NCI-H2227 treated with DMSO at 0.1 percent for 48 hours (cell line): ENCODE measurements at regions not wholly inside any gene's neighbourhood (a gene's known extent, or its start where the extent isn't known, plus 50 kb on each side); places are given as distances from the start of the nearest gene placed in this dataset.

Experiments
- DNase-seq: peaks from one replicate; lab custom pipeline; 2025; lab: John Stamatoyannopoulos, UW

DNA sequence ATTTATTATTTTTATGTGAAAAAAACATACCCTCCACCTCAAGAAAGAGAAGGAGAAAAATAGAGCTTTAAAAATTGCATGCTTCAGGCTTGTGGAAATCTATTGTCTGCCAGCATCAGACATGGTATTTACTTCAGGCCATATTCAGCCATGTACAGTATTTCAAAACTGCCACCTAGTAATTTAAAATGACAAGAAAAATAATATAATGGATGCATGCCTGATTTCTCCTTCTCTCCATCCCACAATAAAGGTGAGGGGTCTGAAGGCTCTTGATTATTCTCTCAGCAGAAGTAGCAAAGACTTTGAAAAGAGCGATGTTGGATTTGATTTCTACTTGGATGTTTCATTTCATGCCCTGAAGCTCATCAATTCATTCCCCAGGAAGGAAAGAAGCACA is 250.7 kb downstream of the TBC1D4 start:
- peak; percentile 63 for DNase-seq

- no peak for DNase-seq
Observed at GRCh38 chr13:75226733-75227435, 255.1 kb downstream of the TBC1D4 start.

DNA sequence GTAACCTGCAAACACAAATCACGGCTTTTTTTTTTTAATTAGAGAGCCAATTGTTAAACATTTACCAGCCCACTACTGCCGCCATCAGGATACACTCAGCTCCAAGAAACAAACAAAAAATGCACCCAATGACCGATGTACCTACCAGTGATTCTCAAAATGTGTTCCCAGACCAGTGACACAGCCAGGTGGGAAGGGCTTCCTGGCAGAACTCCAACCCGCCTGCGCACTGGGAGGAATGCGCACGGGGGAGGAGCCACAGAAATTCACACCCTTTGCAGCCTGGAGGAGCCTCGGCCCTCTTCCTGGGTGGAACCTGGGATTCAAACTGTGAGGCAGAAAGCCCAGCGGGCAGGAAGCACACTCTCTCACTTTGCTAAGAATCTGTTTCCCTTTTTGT is 255.9 kb downstream of the TBC1D4 start:
- DNase-seq: no peak

DNA sequence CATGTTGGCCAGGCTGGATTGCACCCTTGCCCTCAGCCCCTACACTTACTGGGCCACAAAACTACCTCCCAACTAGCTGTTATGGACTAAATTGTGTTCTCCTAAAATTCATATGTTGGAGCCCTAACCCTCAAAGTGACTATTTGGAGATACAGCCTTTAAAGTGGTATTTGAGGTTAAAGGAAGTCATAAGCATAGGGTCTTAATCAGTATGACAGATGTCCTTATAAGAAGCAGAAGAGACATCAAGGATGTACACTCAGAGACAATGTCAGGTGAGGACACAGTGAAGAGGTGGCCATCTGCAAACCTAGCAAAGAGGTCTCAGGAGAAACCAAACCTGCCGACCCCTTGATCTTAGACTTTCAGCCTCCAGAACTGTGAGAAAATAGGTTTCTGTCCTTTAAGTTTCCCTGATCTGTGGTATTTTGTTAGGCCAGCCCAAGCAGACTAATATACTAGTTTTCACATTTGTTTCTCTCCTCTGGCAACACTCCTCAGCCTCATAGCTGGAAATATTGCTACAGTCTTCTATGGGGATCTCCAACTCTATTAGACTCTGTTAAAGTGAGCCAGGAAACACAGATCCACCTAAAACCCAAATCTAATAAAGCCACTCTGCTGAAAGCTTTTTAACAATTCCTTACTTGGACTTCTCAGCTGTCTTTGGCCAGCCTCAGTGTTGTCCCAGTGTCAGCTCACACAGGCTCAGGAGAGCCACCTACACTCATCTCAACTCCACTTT is 256.5 kb downstream of the TBC1D4 start:
- DNase-seq: no peak

- DNase-seq: no peak
Observed at GRCh38 chr13:75224053-75224742, 257.8 kb downstream of the TBC1D4 start.

- DNase-seq: no peak
Observed at GRCh38 chr13:75222031-75222430, 259.9 kb downstream of the TBC1D4 start.

DNA sequence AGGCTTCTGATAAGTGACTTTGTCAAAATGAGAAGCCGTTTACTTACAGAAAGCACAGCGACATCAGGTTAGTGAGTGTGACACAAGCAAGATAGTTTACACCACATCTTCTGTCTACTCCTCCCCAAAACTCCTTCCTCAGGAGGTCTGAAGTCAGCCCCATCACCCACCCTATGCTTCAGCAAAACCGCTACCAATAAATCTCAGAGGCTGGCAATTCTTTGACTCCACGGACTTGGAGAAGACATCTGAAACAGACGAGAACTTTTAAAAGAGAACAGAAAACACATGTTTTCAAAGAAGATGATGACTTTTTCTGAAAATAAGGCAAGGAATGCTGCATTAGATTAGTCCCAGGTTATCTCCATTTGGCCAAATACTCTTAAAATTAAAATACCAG is 261.1 kb downstream of the TBC1D4 start:
- DNase-seq: no peak

- DNase-seq: no peak
Observed at GRCh38 chr13:75220238-75220542, 261.8 kb downstream of the TBC1D4 start.

GRCh38 chr13:75219479-75220237 is 262.3 kb downstream of the TBC1D4 start:
- peak; percentile 86 for DNase-seq

- DNase-seq: peak; percentile 57
Observed at GRCh38 chr13:75217949-75218348, 264.0 kb downstream of the TBC1D4 start.

GRCh38 chr13:75216038-75216437 is 265.9 kb downstream of the TBC1D4 start:
- DNase-seq: peak; percentile 8

DNA sequence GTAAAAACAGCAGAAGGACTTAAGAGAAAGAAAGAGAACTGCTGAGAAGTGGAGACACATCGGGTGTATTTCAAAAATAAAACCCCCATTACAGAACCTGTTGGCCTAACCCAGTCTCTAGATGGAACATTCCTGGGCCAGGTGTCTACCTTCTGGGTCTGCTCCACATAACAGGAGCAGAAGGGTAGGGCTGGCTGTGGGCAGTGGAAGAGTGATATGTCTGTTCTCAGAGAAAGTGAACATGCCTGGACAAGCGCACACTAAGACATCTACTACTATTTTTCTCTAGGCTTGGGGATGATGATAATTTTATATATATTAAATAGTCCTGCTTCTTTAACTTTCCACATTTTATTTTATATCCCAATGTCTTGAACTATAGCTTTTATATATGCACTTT is 267.1 kb downstream of the TBC1D4 start:
- no peak for DNase-seq

DNA sequence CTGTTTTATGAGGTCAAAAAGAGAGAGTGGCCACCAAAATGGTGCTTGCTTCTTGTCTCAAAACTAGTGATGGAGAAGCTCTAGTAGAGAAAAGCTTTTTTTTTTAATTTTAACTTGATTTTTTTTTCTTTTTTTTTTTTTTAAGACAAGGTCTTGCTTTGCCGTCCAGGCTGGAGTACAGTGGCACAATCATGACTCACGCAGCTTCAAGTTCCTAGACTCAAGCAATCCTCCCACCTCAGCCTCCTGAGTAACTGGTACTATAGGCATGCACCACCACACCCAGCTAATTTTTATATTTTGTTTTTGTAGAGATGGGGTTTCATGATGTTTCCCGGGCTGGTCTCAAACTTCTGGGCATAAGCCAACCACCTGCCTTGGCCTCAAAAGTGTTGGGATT is 279.0 kb downstream of the TBC1D4 start:
- DNase-seq: no peak

DNA sequence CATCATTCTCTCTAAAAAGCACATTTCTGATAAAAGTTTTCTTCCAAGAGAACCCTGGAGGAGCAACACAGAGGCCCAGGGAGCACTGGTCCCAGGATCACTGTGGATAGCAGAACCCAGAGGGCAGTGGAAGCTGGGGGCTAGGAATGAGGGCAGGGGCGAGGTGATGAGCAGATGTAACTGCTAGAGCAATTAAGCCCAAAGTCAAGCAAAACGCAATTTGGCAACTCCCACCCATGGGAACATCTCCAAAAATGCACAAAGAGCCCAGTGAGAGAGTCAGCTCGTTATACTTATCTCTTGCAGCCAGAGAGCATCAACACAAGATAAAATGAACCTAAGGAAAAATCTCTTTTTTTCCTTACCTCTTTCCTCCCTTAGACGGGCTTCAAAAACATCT is 284.2 kb downstream of the TBC1D4 start:
- no peak for DNase-seq

DNA sequence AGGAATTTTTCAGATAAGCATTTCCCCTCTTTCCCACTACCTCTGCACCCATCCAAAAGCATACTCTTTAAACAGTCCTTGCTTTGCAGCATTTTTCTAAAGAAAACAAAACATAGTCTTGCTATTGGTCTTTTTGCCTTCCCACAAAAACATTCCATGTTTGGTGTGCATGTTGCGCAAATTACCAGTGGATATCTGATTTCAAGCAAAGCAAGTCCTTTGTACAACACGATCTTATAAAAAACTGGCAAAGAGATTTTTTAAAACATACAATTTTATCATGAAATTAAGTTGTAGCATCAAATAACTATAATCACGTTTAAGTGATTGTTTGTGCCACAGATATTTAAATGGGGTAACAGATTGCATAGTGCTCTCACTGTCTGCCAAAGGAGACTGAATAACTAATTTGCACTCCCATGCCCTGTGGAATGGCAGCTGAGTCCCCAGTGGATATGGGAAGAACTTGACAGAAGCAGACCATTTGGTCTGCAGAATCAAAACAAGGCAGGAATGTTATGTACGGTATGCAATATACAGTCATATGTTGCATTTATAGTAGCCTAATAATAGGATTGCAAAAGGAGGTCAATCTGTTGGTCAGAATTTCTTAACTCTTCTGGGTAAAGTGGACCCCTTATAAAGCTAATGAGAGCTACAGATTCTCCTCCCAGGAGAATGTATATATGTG is 285.7 kb downstream of the TBC1D4 start:
- no peak for DNase-seq

DNA sequence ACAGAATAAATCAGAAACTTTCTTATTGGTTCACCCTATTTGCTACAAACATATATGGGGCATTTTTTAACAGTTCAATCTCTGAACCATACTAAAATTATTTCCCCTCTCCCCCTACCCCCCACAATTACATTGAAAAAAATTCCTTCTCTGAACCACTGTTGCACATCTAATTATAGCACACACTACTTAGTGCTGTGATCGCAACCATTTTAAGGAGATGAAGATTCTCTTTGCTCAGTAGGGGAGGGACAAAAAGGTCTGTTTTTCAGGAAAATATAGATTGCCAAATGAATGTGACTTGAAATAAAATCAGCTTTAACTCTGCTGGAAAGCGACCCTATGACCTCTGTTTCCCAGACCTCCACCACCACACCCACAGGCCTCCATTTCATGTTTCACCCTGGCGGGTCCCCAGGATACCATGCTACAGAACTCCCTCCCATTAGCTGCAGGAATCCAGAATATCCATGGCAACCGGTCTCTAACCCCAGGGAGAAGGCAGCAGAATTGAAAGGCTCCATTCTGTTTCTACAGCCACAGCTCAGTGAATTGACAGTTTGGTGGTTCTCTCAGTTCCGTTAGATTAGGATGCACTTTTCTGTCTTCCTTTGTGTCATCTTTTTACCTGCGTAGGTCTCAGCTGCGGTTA is 286.3 kb downstream of the TBC1D4 start:
- peak; percentile 90 for DNase-seq

DNA sequence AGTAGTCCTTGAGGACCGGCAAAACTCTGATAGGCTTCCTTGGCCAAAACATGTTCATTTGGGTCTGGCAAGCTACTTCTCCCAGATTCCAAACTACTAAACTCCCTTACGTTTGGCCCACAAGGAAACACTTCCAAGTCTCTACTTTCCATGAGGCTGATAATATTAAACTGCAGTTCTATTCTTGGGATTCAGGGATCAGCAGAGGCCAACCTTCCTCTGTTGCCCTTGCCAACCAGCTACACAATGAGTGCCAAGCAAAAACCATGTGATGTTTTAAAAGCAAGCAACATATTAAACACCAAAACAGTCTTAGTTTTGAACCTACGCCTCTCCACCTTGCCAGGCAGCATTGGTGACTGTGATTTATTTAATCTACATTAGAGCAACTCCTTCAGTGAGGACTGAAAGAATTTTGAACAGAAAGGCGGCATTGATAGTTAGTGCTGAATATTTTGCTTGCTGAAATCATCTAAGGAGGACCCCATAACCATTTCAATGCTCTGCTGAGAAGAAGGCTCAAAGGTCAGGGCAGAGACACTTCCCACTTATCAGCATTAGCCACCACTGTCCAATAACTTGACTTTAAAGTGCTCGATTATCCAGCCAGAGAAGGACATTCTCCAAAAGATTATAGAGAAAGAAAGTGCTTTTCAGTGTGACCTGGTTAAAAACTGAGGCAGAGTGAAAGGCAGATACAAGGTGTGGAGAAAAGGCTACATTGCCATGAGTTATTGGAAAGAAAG is 287.1 kb downstream of the TBC1D4 start:
- DNase-seq: no peak

GRCh38 chr13:75186379-75186778 is 295.6 kb downstream of the TBC1D4 start:
- no peak for DNase-seq

DNA sequence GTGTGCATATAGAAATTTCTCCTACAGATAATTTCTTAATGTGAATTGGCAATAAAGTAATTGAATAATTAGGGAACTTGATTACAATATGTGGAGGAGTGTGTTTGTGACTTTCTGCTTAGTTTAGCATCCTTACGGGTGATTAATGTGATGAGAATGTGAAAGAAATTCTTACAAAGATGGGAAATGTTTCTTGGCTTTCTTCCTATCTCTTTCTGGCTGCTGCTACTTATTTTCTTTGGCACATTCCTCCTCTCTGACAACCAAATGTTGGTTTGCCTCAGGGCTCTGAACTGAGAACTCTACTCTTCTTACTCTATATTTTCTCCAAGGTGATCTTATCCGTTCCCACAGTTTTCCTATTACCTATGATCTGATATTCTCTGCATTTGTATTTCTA is 300.1 kb downstream of the TBC1D4 start:
- no peak for DNase-seq

DNA sequence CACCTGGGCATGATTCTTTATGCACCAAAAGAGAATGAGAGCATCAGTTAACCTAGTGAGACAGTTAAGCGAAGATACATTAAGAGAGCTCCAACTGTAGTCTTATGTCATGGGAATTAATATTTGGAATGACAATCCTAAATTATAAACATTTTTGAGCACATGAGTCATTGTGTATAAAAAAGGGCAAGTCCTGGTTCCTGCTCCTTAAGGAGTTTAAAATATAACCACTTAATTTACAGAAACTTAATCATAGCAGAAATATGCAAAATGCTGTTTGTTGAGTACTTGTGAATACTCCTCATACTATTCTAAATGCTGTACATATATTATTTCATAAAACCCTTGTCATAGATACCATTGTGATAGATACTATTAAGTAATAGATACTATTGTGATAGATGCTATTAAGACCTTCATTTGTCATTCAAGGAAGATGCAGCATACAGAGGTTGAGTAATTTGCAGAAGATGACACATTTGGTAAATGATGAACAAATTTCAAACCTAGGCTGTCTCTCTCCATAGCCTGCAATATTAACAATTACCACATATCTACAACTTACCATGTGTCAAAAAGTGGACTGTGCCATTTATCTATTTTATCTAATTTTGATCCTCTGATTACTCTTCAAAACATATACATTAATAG is 301.0 kb downstream of the TBC1D4 start:
- DNase-seq: no peak
